ENCODE measurements at regions not wholly inside any gene's neighbourhood (a gene's known extent, or its start where the extent isn't known, plus 50 kb on each side); places are given as distances from the start of the nearest gene placed in this dataset.

- no peaks in the 10 kb centered on the region for H3K9me3 ChIP-seq
- ChIA-PET CTCF (interaction anchor here in 1 of 2 donors (0.7 kb wide), 1 partner anchor 155 kb away, joined by 3 read pairs; no protein-coding TSS in a partner anchor), POLR2A (interaction anchor here in 1 of 2 donors (0.7 kb wide), 1 partner anchor 10 kb away, joined by 6 read pairs; no protein-coding TSS in a partner anchor)
- H3K27ac Mint-ChIP-seq = peak overlapping the region in 1 of 2 donors; percentile 17
- H3K9me3 Mint-ChIP-seq = peaks cover 0 to 17% (median 11%) of the 10 kb centered on the region in 3 donors
- no peak overlapping the region for H3K4me3 ChIP-seq (ENCODE audit: control insufficient read depth in 1 of 2, extremely low read depth in 1 of 2, low read length in 1 of 2)
- H3K27me3 ChIP-seq (replicated peaks in 1 of 2; ENCODE audit: control insufficient read depth in 2 of 2, extremely low read depth in 1 of 2, insufficient read depth in 2 of 2, low read length in 1 of 2) = peaks cover 0 to 4% of the 10 kb centered on the region in 2 experiments
- H3K36me3 ChIP-seq (ENCODE audit: control insufficient read depth in 2 of 2, extremely low read depth in 1 of 2, insufficient read depth in 1 of 2, low read length in 1 of 2) = no peaks in the 10 kb centered on the region
- no peaks in the 10 kb centered on the region for H3K4me1 Mint-ChIP-seq
- no peak for ATAC-seq (replicated peaks in 1 of 4)
- no peak overlapping the region for H3K4me3 Mint-ChIP-seq
- H3K27me3 Mint-ChIP-seq = peaks cover 12 to 28% of the 10 kb centered on the region in 2 donors
- H3K4me1 ChIP-seq (ENCODE audit: control insufficient read depth in 1 of 2, extremely low read depth in 1 of 2, insufficient read depth in 2 of 2, low read length in 2 of 2) = no peaks in the 10 kb centered on the region
- H3K36me3 Mint-ChIP-seq = peaks cover 3% of the 10 kb centered on the region
- no peak overlapping the region for H3K27ac ChIP-seq (ENCODE audit: low read length)
- DNase-seq = no peak
- WGBS (ENCODE audit: insufficient coverage) = no CpG with 5 or more reads among the region's 1 CpG
These were observed 233.3 kb upstream of the NFE2L3 start for GRCh38 chr7:25918731-25919130.

- no peaks in the 10 kb centered on the region for H3K27me3 ChIP-seq (replicated peaks in 1 of 2; ENCODE audit: control insufficient read depth in 2 of 2, extremely low read depth in 1 of 2, insufficient read depth in 2 of 2, low read length in 1 of 2)
- H3K4me1 ChIP-seq (ENCODE audit: control insufficient read depth in 1 of 2, extremely low read depth in 1 of 2, insufficient read depth in 2 of 2, low read length in 2 of 2) = no peaks in the 10 kb centered on the region
- H3K27ac ChIP-seq (ENCODE audit: low read length) = no peak overlapping the region
- H3K9me3 Mint-ChIP-seq = peaks cover 0 to 16% (median 11%) of the 10 kb centered on the region in 3 donors
- no peak overlapping the region for H3K4me3 ChIP-seq (ENCODE audit: control insufficient read depth in 1 of 2, extremely low read depth in 1 of 2, low read length in 1 of 2)
- WGBS (ENCODE audit: insufficient coverage) = 55% methylated on average over 1 of the region's 3 CpGs
- ChIA-PET POLR2A (interaction anchor here in 1 of 2 donors (0.6 kb wide), 1 partner anchor 269 kb away, joined by 3 read pairs; no protein-coding TSS in a partner anchor), CTCF (no interaction called here)
- H3K9me3 ChIP-seq = no peaks in the 10 kb centered on the region
- ATAC-seq (replicated peaks in 1 of 4) = no peak
- no peak overlapping the region for H3K4me3 Mint-ChIP-seq
- peaks cover 3% of the 10 kb centered on the region for H3K36me3 Mint-ChIP-seq
- peaks cover 20 to 24% of the 10 kb centered on the region in 2 donors for H3K27me3 Mint-ChIP-seq
- peaks cover 0 to 5% (median 0%) of the 10 kb centered on the region in 3 donors for H3K4me1 Mint-ChIP-seq
- no peak for DNase-seq
- H3K27ac Mint-ChIP-seq = no peak overlapping the region
- no peaks in the 10 kb centered on the region for H3K36me3 ChIP-seq (ENCODE audit: control insufficient read depth in 2 of 2, extremely low read depth in 1 of 2, insufficient read depth in 1 of 2, low read length in 1 of 2)
These were observed 229.7 kb upstream of the NFE2L3 start for GRCh38 chr7:25922296-25922695.

GRCh38 chr7:25923741-25924460 is 228.1 kb upstream of the NFE2L3 start:
- no peak overlapping the region for H3K27ac Mint-ChIP-seq
- Histone ChIP-seq H3K4me1 (ENCODE audit: control insufficient read depth in 1 of 2, extremely low read depth in 1 of 2, insufficient read depth in 2 of 2, low read length in 2 of 2) (no peaks in the 10 kb centered on the region), H3K4me3 (ENCODE audit: control insufficient read depth in 1 of 2, extremely low read depth in 1 of 2, low read length in 1 of 2) (no peak overlapping the region), H3K27me3 (replicated peaks in 1 of 2; ENCODE audit: control insufficient read depth in 2 of 2, extremely low read depth in 1 of 2, insufficient read depth in 2 of 2, low read length in 1 of 2) (peaks cover 0 to 1% of the 10 kb centered on the region in 2 experiments), H3K9me3 (no peaks in the 10 kb centered on the region), H3K36me3 (ENCODE audit: control insufficient read depth in 2 of 2, extremely low read depth in 1 of 2, insufficient read depth in 1 of 2, low read length in 1 of 2) (no peaks in the 10 kb centered on the region), H3K27ac (ENCODE audit: low read length) (no peak overlapping the region)
- peaks cover 28 to 31% of the 10 kb centered on the region in 2 donors for H3K27me3 Mint-ChIP-seq
- DNase-seq = no peak
- H3K4me3 Mint-ChIP-seq = no peak overlapping the region
- peaks cover 0 to 5% (median 0%) of the 10 kb centered on the region in 3 donors for H3K4me1 Mint-ChIP-seq
- no peaks in the 10 kb centered on the region for H3K36me3 Mint-ChIP-seq
- peaks cover 0 to 2% (median 0%) of the 10 kb centered on the region in 3 donors for H3K9me3 Mint-ChIP-seq
- CTCF ChIA-PET = no interaction called here
- POLR2A ChIA-PET = no interaction called here
- no CpG with 5 or more reads among the region's 1 CpG for WGBS (ENCODE audit: insufficient coverage)
- no peak for ATAC-seq (replicated peaks in 1 of 4)

- Histone ChIP-seq H3K36me3 (ENCODE audit: control insufficient read depth in 2 of 2, extremely low read depth in 1 of 2, insufficient read depth in 1 of 2, low read length in 1 of 2) (no peaks in the 10 kb centered on the region), H3K27me3 (replicated peaks in 1 of 2; ENCODE audit: control insufficient read depth in 2 of 2, extremely low read depth in 1 of 2, insufficient read depth in 2 of 2, low read length in 1 of 2) (peaks cover 0 to 8% of the 10 kb centered on the region in 2 experiments), H3K9me3 (no peaks in the 10 kb centered on the region), H3K4me1 (ENCODE audit: control insufficient read depth in 1 of 2, extremely low read depth in 1 of 2, insufficient read depth in 2 of 2, low read length in 2 of 2) (no peaks in the 10 kb centered on the region), H3K27ac (ENCODE audit: low read length) (no peak overlapping the region), H3K4me3 (ENCODE audit: control insufficient read depth in 1 of 2, extremely low read depth in 1 of 2, low read length in 1 of 2) (no peak overlapping the region)
- ATAC-seq (replicated peaks in 1 of 4) = no peak
- H3K4me3 Mint-ChIP-seq = no peak overlapping the region
- peaks cover 0 to 5% (median 0%) of the 10 kb centered on the region in 3 donors for H3K4me1 Mint-ChIP-seq
- H3K36me3 Mint-ChIP-seq = no peaks in the 10 kb centered on the region
- no CpG with 5 or more reads among the region's 7 CpGs for WGBS (ENCODE audit: insufficient coverage)
- no peak for DNase-seq
- H3K9me3 Mint-ChIP-seq = no peaks in the 10 kb centered on the region
- ChIA-PET POLR2A (no interaction called here), CTCF (no interaction called here)
- H3K27ac Mint-ChIP-seq = no peak overlapping the region
- H3K27me3 Mint-ChIP-seq = peaks cover 38 to 39% of the 10 kb centered on the region in 2 donors
These were observed 226.0 kb upstream of the NFE2L3 start for GRCh38 chr7:25926009-25926408.

- peaks cover 0 to 5% (median 0%) of the 10 kb centered on the region in 3 donors for H3K4me1 Mint-ChIP-seq
- Histone ChIP-seq H3K36me3 (ENCODE audit: control insufficient read depth in 2 of 2, extremely low read depth in 1 of 2, insufficient read depth in 1 of 2, low read length in 1 of 2) (no peaks in the 10 kb centered on the region), H3K4me1 (ENCODE audit: control insufficient read depth in 1 of 2, extremely low read depth in 1 of 2, insufficient read depth in 2 of 2, low read length in 2 of 2) (no peaks in the 10 kb centered on the region), H3K4me3 (ENCODE audit: control insufficient read depth in 1 of 2, extremely low read depth in 1 of 2, low read length in 1 of 2) (no peak overlapping the region), H3K27ac (ENCODE audit: low read length) (no peak overlapping the region), H3K9me3 (no peaks in the 10 kb centered on the region), H3K27me3 (replicated peaks in 1 of 2; ENCODE audit: control insufficient read depth in 2 of 2, extremely low read depth in 1 of 2, insufficient read depth in 2 of 2, low read length in 1 of 2) (peaks cover 0 to 8% of the 10 kb centered on the region in 2 experiments)
- ChIA-PET POLR2A (no interaction called here), CTCF (no interaction called here)
- no peak overlapping the region for H3K4me3 Mint-ChIP-seq
- H3K9me3 Mint-ChIP-seq = no peaks in the 10 kb centered on the region
- ATAC-seq (replicated peaks in 1 of 4) (no peak), DNase-seq (no peak)
- H3K27ac Mint-ChIP-seq = no peak overlapping the region
- H3K27me3 Mint-ChIP-seq = peaks cover 37 to 38% of the 10 kb centered on the region in 2 donors
- no CpG with 5 or more reads among the region's 2 CpGs for WGBS (ENCODE audit: insufficient coverage)
- H3K36me3 Mint-ChIP-seq = no peaks in the 10 kb centered on the region
These were observed 225.5 kb upstream of the NFE2L3 start for GRCh38 chr7:25926451-25926850.

GRCh38 chr7:25926891-25927625 is 224.9 kb upstream of the NFE2L3 start:
- no peaks in the 10 kb centered on the region for H3K9me3 ChIP-seq
- Mint-ChIP-seq H3K4me3 (no peak overlapping the region), H3K36me3 (no peaks in the 10 kb centered on the region), H3K9me3 (no peaks in the 10 kb centered on the region), H3K27ac (no peak overlapping the region), H3K4me1 (peaks cover 0 to 5% (median 0%) of the 10 kb centered on the region in 3 donors), H3K27me3 (peaks cover 35 to 37% of the 10 kb centered on the region in 2 donors)
- WGBS (ENCODE audit: insufficient coverage) = 54% methylated on average over 2 of the region's 7 CpGs
- H3K4me1 ChIP-seq (ENCODE audit: control insufficient read depth in 1 of 2, extremely low read depth in 1 of 2, insufficient read depth in 2 of 2, low read length in 2 of 2) = no peaks in the 10 kb centered on the region
- H3K4me3 ChIP-seq (ENCODE audit: control insufficient read depth in 1 of 2, extremely low read depth in 1 of 2, low read length in 1 of 2) = no peak overlapping the region
- no peaks in the 10 kb centered on the region for H3K36me3 ChIP-seq (ENCODE audit: control insufficient read depth in 2 of 2, extremely low read depth in 1 of 2, insufficient read depth in 1 of 2, low read length in 1 of 2)
- ChIA-PET POLR2A (no interaction called here), CTCF (interaction anchor here in 1 of 2 donors (0.6 kb wide), 1 partner anchor 200 kb away, joined by 4 read pairs; no protein-coding TSS in a partner anchor)
- peaks cover 0 to 8% of the 10 kb centered on the region in 2 experiments for H3K27me3 ChIP-seq (replicated peaks in 1 of 2; ENCODE audit: control insufficient read depth in 2 of 2, extremely low read depth in 1 of 2, insufficient read depth in 2 of 2, low read length in 1 of 2)
- ATAC-seq (replicated peaks in 1 of 4) (no peak), DNase-seq (no peak)
- H3K27ac ChIP-seq (ENCODE audit: low read length) = no peak overlapping the region
